ENCODE measurements at regions not wholly inside any gene's neighbourhood (a gene's known extent, or its start where the extent isn't known, plus 50 kb on each side); places are given as distances from the start of the nearest gene placed in this dataset.

DNA sequence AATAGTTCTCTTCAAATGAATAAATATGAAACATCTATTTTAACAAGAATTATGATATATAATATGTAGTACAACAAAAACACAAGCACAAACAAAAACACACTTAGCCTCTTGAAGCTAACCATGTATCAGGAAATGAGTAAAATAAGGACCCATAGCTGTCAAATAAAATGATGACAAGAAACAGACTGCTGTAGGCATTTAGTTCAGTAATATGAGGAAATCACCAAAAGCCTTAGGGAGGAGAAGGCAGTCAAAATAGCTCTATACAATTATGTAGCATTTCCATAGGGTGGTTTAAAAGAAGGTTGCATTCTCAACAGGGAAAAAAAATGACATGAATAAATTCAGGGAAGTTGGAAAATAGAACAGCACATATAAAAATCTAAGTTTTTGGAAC is 163.4 kb downstream of the PCDH20 start:
- Mint-ChIP-seq H3K4me1 (ENCODE audit: low read depth) (no peaks in the 10 kb centered on the region), H3K9me3 (peaks cover 14% of the 10 kb centered on the region), H3K27me3 (no peaks in the 10 kb centered on the region), H3K27ac (no peak overlapping the region), H3K36me3 (ENCODE audit: low read depth) (no peaks in the 10 kb centered on the region), H3K4me3 (no peak overlapping the region)
- ChIA-PET POLR2A (no interaction called here), CTCF (no interaction called here)
- Histone ChIP-seq H3K4me3 (ENCODE audit: low read length) (no peak overlapping the region), H3K4me1 (ENCODE audit: insufficient read depth, low read length) (no peaks in the 10 kb centered on the region), H3K9me3 (ENCODE audit: control insufficient read depth in 1 of 2, insufficient read depth in 1 of 2, low read length in 2 of 2) (peaks cover 0 to 5% of the 10 kb centered on the region in 2 experiments), H3K36me3 (ENCODE audit: insufficient read depth, low read length) (no peaks in the 10 kb centered on the region), H3K27ac (ENCODE audit: low read depth in 1 of 2, low read length in 2 of 2) (no peak overlapping the region), H3K27me3 (ENCODE audit: control insufficient read depth in 1 of 2, insufficient read depth in 2 of 2, low read length in 2 of 2) (no peaks in the 10 kb centered on the region)
- no peak for ATAC-seq (ENCODE audit: poor library complexity)
- DNase-seq = no peak
- intact Hi-C loops (cut with DNase I, micrococcal nuclease) = no loop called here
- TF ChIP-seq, protein P1, sequence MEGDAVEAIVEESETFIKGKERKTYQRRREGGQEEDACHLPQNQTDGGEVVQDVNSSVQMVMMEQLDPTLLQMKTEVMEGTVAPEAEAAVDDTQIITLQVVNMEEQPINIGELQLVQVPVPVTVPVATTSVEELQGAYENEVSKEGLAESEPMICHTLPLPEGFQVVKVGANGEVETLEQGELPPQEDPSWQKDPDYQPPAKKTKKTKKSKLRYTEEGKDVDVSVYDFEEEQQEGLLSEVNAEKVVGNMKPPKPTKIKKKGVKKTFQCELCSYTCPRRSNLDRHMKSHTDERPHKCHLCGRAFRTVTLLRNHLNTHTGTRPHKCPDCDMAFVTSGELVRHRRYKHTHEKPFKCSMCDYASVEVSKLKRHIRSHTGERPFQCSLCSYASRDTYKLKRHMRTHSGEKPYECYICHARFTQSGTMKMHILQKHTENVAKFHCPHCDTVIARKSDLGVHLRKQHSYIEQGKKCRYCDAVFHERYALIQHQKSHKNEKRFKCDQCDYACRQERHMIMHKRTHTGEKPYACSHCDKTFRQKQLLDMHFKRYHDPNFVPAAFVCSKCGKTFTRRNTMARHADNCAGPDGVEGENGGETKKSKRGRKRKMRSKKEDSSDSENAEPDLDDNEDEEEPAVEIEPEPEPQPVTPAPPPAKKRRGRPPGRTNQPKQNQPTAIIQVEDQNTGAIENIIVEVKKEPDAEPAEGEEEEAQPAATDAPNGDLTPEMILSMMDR (IDR thresholded peaks at IDR 0.05) = no peak

DNA sequence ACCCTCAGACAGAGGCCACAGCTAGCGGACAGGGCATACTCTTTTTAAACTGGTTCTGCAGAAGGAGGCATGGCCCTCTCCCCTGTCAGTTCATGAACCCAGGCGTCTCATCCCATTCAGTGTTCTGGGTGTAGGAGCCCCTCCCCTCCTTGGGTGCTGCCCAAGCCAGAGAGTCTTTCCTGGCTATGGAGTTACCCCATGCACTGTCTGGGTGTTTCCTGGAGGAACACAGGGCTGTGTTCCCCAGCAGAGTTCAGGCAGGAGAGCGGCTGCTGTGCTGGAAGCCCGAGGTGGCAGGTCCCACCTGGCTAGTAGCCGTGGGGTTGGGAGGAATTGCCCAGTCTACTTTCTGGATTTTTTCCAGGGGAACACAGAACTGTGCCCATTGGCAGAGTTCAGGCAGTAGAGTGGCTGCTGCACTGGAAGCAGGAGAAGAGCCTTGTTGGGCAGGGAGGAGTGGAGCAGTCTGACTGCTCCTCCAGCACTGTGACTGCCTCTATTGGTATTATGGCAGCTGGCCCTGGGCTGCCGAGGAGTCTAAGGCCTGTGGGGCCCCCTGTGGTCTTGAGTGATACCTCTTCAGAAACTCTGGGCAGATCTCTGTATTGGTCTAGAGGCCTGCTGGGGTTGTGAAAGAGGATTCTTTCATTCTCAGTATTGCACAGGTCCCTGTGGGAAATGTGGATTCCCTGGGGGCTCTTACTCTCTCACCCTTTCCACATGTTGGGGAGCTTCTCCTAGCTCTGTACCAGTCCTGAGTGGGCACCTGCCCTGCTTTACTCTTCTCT is 168.3 kb downstream of the PCDH20 start:
- CTCF ChIA-PET = no interaction called here
- no peaks in the 10 kb centered on the region for H3K4me1 Mint-ChIP-seq (ENCODE audit: low read depth)

DNA sequence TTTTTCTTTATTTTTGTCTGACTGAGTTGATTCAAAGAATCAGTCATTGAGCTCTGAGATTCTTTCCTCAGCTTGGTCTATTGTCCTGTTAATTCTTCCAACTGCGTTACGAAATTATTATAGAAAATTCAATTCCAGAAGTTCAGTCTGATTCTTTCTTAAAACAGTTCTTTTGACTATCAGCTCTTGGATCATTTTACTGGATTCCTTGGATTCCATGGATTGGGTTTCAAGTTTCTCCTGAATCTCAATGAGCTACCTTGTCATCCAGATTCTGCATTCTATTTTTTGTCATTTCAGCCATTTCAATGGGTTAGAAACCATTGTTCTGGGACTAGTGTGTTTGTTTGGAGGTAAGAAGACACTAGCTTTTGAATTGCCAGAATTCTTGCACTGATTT is 169.3 kb downstream of the PCDH20 start:
- H3K36me3 Mint-ChIP-seq (ENCODE audit: low read depth) = no peaks in the 10 kb centered on the region
- no peaks in the 10 kb centered on the region for H3K4me1 Mint-ChIP-seq (ENCODE audit: low read depth)
- no peaks in the 10 kb centered on the region for H3K36me3 ChIP-seq (ENCODE audit: insufficient read depth, low read length)
- POLR2A ChIA-PET = no interaction called here
- H3K27me3 Mint-ChIP-seq = no peaks in the 10 kb centered on the region
- peaks cover 11% of the 10 kb centered on the region for H3K9me3 Mint-ChIP-seq
- TF ChIP-seq, protein P1 (IDR thresholded peaks at IDR 0.05) = no peak
- CTCF ChIA-PET = no interaction called here
- DNase-seq (no peak), ATAC-seq (ENCODE audit: poor library complexity) (no peak)
- H3K4me3 Mint-ChIP-seq = no peak overlapping the region
- H3K27me3 ChIP-seq (ENCODE audit: control insufficient read depth in 1 of 2, insufficient read depth in 2 of 2, low read length in 2 of 2) = no peaks in the 10 kb centered on the region
- H3K4me1 ChIP-seq (ENCODE audit: insufficient read depth, low read length) = no peaks in the 10 kb centered on the region
- H3K9me3 ChIP-seq (ENCODE audit: control insufficient read depth in 1 of 2, insufficient read depth in 1 of 2, low read length in 2 of 2) = peaks cover 0 to 10% of the 10 kb centered on the region in 2 experiments
- no peak overlapping the region for H3K27ac ChIP-seq (ENCODE audit: low read depth in 1 of 2, low read length in 2 of 2)
- H3K27ac Mint-ChIP-seq = no peak overlapping the region
- H3K4me3 ChIP-seq (ENCODE audit: low read length) = no peak overlapping the region
- intact Hi-C loops (cut with DNase I, micrococcal nuclease) = no loop called here

More for the DNA sequence above, 168.3 kb downstream of the PCDH20 start:
- Histone ChIP-seq H3K36me3 (ENCODE audit: insufficient read depth, low read length) (no peaks in the 10 kb centered on the region), H3K9me3 (ENCODE audit: control insufficient read depth in 1 of 2, insufficient read depth in 1 of 2, low read length in 2 of 2) (peaks cover 0 to 10% of the 10 kb centered on the region in 2 experiments), H3K27ac (ENCODE audit: low read depth in 1 of 2, low read length in 2 of 2) (no peak overlapping the region), H3K4me1 (ENCODE audit: insufficient read depth, low read length) (no peaks in the 10 kb centered on the region), H3K27me3 (ENCODE audit: control insufficient read depth in 1 of 2, insufficient read depth in 2 of 2, low read length in 2 of 2) (no peaks in the 10 kb centered on the region), H3K4me3 (ENCODE audit: low read length) (no peak overlapping the region)
- peaks cover 11% of the 10 kb centered on the region for H3K9me3 Mint-ChIP-seq
- ATAC-seq (ENCODE audit: poor library complexity) (no peak), DNase-seq (no peak)
- H3K27ac Mint-ChIP-seq = no peak overlapping the region
- H3K4me3 Mint-ChIP-seq = no peak overlapping the region
- intact Hi-C loops (cut with DNase I, micrococcal nuclease) = no loop called here
- no peaks in the 10 kb centered on the region for H3K27me3 Mint-ChIP-seq
- no peaks in the 10 kb centered on the region for H3K36me3 Mint-ChIP-seq (ENCODE audit: low read depth)
- TF ChIP-seq, protein P1 (IDR thresholded peaks at IDR 0.05) = no peak
- POLR2A ChIA-PET = no interaction called here
